T1000 (cell line): ENCODE measurements at regions not wholly inside any gene's neighbourhood (a gene's known extent, or its start where the extent isn't known, plus 50 kb on each side); places are given as distances from the start of the nearest gene placed in this dataset.

Source experiments
- DNase-seq: peaks from one replicate; lab custom pipeline; 2025; ENCODE audit warnings: mixed read lengths; lab: John Stamatoyannopoulos, UW

DNA sequence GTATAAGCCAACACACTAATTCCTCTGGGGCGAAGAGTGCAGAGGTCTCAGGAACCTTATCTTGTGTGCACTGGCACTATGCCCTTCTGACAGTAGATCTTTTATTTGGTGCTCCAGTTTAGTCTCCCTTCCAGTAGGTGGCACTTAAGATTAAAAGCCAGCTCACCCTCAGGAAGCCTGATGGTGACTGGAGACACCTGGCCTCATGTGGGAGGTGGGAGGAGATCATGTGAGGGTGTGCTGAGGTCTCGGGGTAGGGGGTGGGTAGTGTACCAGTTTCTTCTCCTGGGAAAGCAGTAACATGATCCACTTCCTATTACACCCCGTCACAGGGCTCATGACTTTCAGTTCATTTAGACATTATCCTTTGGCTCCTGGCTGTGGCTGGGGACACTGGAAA, 654.9 kb downstream of the ADCYAP1 start:
- no peak for DNase-seq

GRCh38 chr18:1564793-1565192, 660.1 kb downstream of the ADCYAP1 start:
- no peak for DNase-seq

- no peak for DNase-seq
Observed at GRCh38 chr18:1571206-1571605, 666.5 kb downstream of the ADCYAP1 start.

GRCh38 chr18:1573732-1574131, 669.1 kb downstream of the ADCYAP1 start:
- DNase-seq, result no peak

DNA sequence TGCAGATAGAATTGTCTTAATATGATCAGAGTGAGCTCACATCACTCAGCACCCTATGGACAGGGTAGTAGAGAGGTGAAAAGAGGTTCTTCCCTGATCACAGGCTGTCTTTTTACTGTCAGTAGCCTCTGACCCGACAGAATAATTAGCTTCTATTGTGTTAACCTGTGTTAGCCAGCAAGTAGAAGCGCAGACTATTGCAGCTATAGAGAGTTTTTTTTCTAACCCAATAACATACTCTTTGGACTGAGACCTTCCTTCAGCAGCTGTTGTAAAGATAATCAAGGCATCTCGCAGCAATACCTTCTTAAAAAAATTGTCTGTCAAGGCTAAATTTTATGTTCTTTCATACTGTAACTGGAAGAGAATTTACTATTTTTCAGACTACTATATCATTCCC, 670.4 kb downstream of the ADCYAP1 start:
- no peak for DNase-seq

- no peak for DNase-seq
Observed at GRCh38 chr18:1578505-1578904, 673.8 kb downstream of the ADCYAP1 start.

- no peak for DNase-seq
Observed at GRCh38 chr18:1581581-1581980, 676.9 kb downstream of the ADCYAP1 start.

DNA sequence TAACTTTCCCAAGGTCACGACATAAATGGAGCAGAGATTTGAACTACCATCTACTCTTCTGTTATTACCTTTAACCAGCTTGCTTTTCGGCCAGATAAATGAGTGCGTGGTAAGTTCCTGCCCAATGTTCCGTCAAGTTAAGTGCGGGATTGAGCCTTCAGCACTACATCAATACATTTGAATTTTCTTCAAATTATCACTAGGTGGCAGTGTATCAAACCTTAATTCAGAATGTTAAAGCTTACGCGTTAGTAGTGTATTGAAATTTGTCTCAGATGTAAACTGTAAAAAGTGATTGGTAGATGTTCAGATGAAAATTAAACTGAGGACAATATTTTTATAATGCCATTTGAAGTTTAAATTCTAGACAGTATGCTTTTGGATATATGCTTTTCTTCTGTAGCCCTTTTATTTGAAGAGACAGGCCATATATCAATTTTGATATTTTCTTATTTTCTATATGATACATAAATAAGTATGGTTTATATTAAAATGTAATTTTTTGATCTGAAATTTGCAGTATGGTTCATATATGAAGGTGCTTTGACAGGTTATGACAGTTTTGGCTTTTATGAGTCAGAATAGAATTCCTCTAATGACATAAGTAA, 681.3 kb downstream of the ADCYAP1 start:
- DNase-seq, result no peak

GRCh38 chr18:1593091-1593490, 688.4 kb downstream of the ADCYAP1 start:
- no peak for DNase-seq

DNA sequence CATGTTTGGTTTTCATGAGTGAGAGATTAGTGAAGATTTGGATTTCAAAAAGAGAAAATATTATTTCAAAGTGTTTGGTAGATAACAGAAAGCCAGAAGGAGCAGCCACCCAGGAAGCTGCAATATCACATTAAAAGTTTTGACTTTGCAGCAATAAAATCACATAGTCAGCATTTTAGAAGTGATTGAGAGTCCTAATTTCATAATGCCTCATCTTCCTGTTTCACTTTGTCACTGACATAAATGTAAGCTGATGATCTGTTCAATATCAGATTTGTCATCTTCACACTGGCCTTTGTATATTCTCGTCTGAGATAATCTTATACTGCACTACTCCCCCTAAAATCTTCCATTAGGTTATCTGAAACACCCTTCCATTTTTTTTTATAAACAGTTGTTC, 690.5 kb downstream of the ADCYAP1 start:
- no peak for DNase-seq

DNA sequence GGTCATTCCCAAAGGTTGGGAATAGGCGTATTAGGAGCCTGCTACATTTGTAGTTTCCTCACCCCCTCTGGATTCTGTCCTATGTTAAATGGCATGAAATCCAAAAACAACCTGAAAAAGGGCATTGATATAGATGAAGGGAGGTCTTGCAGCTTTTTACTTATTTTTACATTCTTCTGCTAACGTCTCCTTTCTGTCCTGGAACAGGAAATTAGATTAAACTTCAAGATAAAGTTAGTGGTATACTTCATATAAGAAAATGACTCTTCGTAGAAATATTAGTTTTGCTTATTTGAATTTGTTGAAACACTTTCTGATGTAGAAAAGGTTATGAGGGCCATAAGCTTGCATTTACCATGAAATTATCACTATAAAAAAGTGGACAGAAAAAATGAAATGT, 694.5 kb downstream of the ADCYAP1 start:
- no peak for DNase-seq

DNA sequence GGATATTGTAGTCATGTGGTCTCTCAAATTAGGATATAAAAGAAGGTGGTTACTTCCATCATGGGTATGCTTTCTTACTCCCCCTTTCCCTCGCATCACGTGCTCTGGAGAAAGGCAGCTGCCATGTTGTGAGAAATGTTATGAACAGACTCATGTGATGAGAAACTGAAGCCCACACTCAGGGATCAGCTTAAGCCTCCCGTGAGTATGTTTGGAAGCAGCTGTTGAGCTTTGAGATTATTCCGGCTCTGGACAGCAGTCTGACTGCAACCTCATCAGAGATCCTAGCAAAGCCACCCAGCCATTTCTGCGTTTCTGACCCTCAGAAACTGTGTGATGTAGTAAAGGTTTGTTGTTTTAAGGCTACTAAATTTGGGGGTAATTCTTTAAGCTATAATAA, 700.1 kb downstream of the ADCYAP1 start:
- DNase-seq, result no peak

DNA sequence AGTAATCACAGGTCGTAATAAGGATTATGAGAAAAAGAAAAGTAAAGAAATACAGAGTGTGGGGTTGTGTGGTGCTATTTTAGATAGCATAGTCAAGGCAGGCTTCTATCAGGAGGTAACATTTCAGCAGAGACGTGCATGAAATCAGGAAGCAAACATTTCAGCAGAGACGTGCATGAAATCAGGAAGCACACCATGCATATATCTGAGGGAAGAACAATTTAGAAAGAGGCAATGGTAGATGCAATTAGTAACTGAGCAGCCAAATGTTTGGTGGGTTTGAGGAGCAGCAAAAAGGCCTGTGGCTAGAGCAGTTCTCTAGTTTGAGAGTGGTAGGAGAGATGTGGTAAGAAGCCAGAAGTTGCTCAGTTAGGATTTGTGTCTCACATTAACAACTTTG, 713.7 kb downstream of the ADCYAP1 start:
- no peak for DNase-seq

- no peak for DNase-seq
Observed at GRCh38 chr18:1619507-1619906, 714.8 kb downstream of the ADCYAP1 start.

DNA sequence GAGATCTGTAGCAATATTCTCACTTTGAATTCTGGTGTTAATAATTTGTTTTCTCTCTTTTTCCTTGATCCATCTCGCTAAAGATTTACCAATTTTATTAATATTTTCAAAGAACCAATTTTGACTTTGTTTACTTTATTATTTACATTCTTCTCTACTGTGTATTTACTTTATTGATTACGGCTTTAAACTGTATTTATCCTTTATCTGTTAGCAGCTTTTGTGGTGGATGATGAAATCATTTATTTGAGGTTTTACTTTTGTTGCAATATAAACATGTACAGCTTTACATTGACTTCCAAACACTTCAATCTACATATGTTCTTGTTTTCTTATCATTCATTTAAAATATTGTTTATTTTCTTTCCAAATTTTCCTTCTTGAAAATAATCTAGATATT, 719.9 kb downstream of the ADCYAP1 start:
- no peak for DNase-seq

- no peak for DNase-seq
Observed at GRCh38 chr18:1627494-1627893, 722.8 kb downstream of the ADCYAP1 start.

DNA sequence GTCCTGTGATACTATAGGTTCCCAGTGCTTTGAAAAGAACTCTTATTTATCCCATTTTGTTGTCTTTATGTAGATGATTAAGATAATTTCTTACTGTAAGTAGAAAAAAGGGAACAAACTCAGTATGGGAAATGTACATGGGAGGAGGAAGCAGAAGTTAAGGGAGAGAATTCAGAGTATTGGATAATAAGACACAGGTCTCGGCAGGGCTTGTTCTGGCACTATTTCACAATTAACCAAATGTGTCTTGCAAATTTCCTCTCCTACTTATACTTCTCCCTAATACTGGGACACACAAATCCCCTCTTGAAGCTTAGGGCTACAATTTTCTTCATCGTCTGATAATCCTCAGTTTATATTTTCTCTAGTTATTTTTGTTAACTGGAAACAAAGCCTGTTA, 744.0 kb downstream of the ADCYAP1 start:
- DNase-seq, result no peak

DNA sequence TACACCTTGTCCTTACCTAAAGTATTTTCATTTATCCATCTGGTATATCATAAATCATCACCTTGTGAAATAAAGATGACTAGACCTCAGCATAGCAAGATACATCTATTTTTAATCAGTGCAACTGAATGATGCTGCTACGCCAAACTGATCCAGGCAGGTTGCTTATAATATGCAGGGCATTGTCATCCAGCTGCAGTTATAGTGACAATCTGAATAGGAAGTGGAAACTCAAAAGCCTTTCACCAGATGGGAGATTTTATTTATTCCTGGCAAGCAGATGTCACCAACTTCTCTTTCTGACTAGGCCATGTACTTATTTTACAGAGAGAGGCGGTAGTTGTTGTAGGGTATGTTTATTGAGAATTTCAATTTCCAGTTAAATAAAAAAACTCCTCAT, 747.3 kb downstream of the ADCYAP1 start:
- no peak for DNase-seq

DNA sequence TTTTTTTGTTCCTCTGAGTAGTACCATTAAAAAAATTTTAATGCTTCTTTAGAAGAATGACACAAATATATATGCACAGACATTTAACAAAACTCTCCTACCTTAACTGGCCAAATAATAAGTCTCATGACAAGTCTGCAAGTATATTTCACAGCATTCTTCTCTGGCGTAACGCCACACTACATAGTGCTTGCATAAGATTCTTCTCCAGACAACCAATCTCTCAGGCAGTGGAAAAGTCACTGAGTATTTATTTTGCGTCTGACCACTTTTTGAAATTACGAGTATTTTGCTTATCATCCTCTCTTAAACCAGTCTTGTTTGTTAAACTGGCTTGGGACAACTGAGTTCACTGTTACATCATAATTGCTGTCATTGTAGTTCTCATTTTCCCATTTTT, 749.2 kb downstream of the ADCYAP1 start:
- DNase-seq, result no peak

DNA sequence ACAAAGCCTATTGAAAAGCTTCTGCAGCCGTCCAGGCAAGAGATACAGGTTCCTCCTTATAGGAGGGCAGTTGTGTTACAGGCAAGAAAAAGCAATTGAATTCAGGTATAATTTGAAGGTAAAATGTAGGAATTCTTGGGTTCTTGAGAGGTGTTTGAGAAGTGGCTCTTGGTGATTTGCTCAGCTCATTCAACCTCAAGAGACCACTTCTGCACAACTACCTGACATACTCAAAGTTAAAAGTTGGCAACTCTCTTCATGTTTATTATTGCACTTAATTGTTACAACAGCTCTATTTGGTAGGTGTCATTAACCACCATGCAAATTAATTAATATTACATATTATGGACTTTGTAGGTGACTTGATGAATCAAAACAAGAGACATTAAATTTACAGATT, 753.2 kb downstream of the ADCYAP1 start:
- DNase-seq, result no peak

DNA sequence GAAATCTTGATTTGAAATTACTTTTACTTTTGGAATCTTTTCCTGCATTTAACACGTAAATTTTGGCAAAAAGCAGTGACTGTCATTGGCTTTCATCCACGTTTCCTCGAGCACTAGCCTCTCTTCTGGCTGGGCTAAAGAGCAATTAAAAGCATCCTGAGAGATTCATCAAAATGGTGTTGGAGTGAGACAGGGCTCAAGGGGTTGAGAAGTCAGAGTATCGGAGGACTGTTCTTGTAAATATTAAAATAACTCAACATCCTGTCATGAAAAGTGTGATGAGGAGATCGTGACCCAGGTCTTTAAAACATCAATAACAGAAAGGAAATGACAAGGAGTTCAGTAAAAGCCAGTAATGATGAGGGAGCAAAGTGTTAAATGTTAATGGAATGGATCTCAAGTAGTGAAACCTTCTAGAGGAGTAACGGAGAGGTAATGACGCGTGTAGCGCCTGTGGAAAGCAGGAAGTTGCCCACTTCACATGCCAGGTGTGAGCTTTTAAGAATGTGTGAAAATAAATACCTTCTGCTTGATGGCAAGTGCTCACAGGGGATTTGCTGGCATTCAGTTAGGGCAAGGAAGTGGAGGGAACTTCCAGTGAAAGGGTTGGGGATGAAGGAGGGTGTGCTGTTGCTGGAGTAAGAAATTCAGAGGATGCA, 754.4 kb downstream of the ADCYAP1 start:
- no peak for DNase-seq

- DNase-seq, result no peak
Observed at GRCh38 chr18:1663879-1664705, 759.4 kb downstream of the ADCYAP1 start.

DNA sequence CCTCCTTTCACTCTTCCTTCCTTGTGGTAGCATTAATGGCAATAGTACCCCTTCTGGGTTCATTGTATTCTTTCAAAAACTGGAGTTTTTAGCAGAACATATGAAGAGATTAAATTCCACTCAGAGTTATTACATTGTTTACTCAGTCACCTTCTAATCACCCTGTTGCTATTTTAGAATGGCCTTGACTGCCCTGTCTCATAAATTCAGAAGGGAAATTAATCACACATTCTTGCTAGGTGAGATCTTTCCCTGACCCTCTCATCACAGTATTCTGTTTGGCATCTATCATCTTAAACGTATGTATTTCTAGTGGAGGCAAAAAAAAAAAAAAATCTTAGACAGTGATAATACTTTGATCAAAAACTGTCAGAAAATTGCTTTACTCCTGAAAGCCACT, 760.4 kb downstream of the ADCYAP1 start:
- DNase-seq, result no peak
